ENCODE measurements at regions not wholly inside any gene's neighbourhood (a gene's known extent, or its start where the extent isn't known, plus 50 kb on each side); places are given as distances from the start of the nearest gene placed in this dataset.

DNA sequence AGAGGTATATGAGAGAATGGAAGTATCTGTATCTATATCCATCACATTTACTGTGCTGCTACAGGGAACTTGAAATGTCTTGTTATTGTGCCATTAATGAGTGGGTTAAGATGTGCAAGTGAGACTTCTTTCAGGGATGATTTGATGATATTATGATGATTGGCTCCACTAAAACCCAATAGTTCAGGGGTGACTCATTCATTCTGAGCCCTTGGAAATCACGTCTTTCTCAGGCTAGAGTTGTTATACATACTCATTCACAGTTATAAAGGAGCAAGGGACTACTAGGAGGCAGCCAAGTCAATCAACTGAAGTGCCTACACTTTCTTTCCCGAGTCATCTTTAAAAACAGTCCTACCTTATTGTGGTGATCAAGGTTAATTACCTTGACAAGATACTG lies 1109.8 kb upstream of the B3GALT2 start:
- no peak for ATAC-seq (ENCODE audit: poor library complexity)

GRCh38 chr1:194295685-194296084 lies 1109.3 kb upstream of the B3GALT2 start:
- ATAC-seq (ENCODE audit: poor library complexity), result peak; percentile 87
- no peak for DNase-seq
- intact Hi-C loops (cut with DNase I), result no loop called here

More for the DNA sequence above, 1109.8 kb upstream of the B3GALT2 start:
- intact Hi-C loops (cut with DNase I), result no loop called here
- no peak for DNase-seq

DNA sequence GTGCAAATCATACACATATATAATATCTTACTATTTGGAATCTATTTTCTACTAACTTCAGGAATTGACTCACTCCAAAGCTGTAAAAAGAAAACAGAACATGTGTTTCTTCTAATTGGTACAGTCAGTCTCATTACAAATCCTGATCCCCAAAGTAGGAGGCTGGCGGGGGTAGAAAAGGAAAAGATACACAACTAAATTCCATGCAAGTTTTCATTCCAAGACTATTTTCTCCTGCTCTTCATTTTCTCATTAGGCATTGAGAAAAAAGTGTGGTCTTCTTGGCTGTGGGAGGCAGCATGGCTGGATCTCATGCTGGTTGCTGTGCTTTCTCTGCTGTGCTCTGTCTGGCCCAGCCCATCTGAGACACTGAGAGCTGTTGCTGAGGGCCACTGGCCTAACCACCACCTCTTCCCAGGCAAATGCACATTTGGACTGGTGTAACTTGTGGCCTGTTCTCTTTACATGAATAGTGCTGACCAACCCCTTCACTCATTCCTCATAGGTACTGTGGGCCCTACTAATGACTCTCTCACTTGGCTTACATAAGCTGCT lies 1107.5 kb upstream of the B3GALT2 start:
- intact Hi-C loops (cut with DNase I), result no loop called here
- DNase-seq, result no peak
- ATAC-seq (ENCODE audit: poor library complexity), result no peak

DNA sequence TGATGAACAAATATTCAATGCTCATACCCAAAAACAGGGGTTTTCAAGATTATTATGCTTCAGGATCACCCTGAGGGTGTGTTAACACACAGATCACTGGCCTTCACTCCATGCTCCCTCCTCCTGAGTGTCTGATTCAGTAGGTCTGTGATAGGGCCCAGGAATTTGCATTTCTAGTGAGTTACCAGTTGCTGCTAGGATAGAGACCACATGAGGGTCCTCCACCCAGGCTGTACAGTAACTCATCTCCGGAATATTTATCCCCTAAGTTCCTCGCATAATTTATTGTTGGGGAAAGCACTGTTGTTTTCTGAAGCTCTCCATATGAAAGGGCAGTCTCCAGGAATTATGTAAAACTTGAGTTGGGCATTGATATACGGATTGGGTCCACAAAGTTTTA lies 1106.6 kb upstream of the B3GALT2 start:
- intact Hi-C loops (cut with DNase I), result no loop called here
- ATAC-seq (ENCODE audit: poor library complexity), result no peak
- no peak for DNase-seq

DNA sequence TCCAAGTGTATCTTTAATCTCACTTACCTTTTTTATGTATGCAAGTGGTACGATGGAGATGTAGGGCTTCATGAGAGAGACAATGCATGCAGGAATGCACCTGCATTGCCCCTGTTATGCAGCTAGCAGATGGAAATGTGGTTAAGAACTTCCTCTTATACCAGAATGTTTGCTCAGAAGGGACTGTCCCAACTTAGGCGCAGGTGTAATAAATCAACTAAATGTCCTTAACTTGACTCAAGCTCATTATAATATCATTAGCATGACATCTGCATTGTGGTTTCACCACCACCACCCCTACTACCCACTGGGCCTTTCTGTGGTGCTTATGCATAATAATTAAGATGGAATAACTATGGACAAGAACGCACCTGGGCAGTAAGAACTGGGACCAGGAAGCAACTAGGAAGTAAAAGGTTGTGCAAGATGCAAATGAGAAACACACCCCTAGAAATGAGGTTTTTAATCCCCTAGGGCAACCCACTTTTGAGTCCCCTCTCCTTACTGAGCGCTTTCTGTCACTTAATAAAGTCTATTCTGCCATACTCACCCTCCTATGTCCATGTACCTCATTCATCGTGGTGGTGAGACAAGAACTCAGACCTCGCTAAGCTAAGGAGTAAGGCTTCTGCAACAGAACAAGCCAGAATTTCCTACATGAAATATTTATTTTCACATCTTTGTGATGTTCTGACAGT lies 1103.3 kb upstream of the B3GALT2 start:
- DNase-seq, result no peak
- intact Hi-C loops (cut with DNase I), result no loop called here
- no peak for ATAC-seq (ENCODE audit: poor library complexity)

GRCh38 chr1:194288238-194288637 lies 1101.8 kb upstream of the B3GALT2 start:
- no peak for DNase-seq
- no peak for ATAC-seq (ENCODE audit: poor library complexity)
- intact Hi-C loops (cut with DNase I), result no loop called here

DNA sequence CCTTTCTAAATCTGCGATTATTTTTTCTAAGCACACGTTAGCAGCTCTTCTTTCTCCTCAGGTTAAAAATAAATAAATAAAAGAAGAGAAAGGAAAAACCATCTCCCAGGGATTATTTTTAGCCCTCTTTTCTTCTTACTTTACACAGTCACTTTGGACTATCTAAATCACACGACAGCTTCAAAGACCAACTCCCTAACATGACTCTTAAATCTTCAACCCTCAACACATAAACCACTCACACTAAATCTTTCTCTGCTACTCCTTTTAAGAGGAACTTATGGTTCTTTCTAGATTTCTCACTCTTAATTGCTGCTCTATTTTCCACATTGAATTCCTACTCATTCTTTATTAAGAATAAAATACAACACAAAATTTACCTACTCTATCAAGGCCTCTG lies 1095.0 kb upstream of the B3GALT2 start:
- intact Hi-C loops (cut with DNase I), result no loop called here
- no peak for DNase-seq
- ATAC-seq (ENCODE audit: poor library complexity), result no peak

DNA sequence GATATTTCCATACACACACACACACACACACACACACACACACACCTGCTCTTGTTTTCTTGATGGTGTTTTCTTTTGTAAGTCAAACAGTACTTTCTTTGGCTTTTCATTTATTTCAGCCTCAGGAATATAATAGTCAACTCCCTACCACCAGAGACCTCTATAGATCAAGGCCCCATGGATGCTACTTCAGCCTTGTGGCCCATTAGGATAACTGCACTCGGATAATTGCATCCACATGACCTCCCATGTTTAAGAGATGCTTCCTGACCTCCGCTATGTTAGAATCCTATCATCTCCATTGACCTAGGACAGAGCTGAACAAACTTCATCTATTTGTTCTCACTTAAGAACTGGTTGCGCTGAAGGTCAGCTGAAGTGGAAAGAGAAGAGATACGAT lies 1094.0 kb upstream of the B3GALT2 start:
- intact Hi-C loops (cut with DNase I), result no loop called here
- no peak for ATAC-seq (ENCODE audit: poor library complexity)
- no peak for DNase-seq

GRCh38 chr1:194279975-194280374 lies 1093.6 kb upstream of the B3GALT2 start:
- no peak for ATAC-seq (ENCODE audit: poor library complexity)
- no peak for DNase-seq
- intact Hi-C loops (cut with DNase I), result no loop called here

DNA sequence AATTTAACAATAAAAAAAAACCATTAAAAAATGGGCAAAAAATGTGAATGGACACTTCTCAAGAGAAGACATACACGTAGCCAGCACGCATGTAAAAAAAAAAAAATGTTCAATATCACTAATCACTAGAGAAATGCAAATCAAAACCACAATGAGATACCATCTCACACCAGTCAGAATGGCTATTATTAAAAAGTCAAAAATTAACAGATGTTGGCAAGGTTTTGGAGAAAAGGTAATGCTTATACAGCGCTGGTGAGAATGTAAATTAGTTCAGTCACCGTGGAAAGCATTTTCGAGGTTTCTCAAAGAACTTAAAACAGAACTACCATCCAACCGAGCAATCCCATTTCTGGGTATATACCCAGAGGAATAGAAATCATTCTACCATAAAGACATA lies 1091.5 kb upstream of the B3GALT2 start:
- DNase-seq (no peak), ATAC-seq (ENCODE audit: poor library complexity) (no peak)
- intact Hi-C loops (cut with DNase I), result no loop called here

DNA sequence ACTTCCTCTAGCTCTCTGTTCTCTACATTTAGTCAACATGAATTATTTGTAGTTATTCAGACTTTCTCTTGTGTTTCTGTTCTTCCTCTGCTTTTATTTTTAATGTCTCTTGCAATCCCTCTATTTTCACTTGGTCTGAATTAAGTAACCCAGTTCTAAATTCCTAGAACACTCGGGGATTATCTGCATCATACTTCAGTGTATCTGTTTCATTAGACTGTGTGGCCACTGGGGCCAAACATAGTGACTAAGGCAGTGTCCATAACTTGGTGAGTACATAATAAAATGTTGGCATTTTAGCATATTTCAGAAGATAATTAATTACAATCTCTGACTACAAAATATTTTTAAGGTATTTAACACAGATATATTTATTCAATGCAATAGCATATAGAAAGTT lies 1087.2 kb upstream of the B3GALT2 start:
- DNase-seq (no peak), ATAC-seq (ENCODE audit: poor library complexity) (no peak)
- intact Hi-C loops (cut with DNase I), result no loop called here

DNA sequence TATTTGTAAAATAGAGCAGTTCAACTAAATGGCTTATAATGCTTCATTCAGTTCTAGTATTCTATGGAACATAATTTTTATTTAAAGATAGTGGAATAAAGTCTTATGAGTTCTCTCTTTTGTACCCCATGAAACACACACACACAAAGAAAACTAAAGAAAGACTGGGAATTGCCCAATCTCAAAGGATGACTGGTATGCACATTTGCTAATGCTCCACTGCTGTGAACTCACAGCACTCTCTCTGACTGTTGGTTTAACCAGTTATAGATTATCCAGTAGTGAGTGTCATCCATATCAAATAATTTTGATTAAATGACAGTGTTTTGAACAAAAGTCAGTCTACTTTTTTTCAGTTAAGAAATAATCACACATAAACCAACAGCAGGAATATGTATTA lies 1082.4 kb upstream of the B3GALT2 start:
- DNase-seq (no peak), ATAC-seq (ENCODE audit: poor library complexity) (no peak)
- intact Hi-C loops (cut with DNase I), result no loop called here

DNA sequence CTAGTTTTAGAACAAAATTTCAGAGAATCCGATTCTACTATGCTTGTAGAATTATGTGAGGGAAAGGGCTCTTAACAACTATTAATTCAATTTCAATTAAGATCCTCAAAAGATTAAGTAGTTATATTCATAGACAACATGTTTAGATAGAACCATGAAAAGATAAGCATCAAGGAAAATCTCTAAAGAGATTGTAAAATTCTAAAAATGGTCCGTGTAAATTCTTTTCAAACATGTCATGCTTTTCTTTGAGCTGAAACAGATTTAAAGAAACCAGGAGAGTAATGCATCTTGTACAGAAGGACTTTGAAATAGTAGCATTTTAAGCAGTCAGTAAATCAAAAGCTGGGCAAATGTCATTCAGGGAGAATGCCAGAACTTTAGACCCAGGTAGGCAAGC lies 1080.6 kb upstream of the B3GALT2 start:
- intact Hi-C loops (cut with DNase I), result no loop called here

GRCh38 chr1:194256010-194256409 lies 1069.6 kb upstream of the B3GALT2 start:
- no peak for ATAC-seq (ENCODE audit: poor library complexity)
- intact Hi-C loops (cut with DNase I), result no loop called here
- no peak for DNase-seq

More for the DNA sequence above, 1080.6 kb upstream of the B3GALT2 start:
- no peak for DNase-seq
- ATAC-seq (ENCODE audit: poor library complexity), result no peak

- no peak for DNase-seq
- intact Hi-C loops (cut with DNase I), result no loop called here
- no peak for ATAC-seq (ENCODE audit: poor library complexity)
Measured at GRCh38 chr1:194252199-194252598, 1065.8 kb upstream of the B3GALT2 start.

GRCh38 chr1:194241215-194241614 lies 1054.8 kb upstream of the B3GALT2 start:
- DNase-seq, result no peak

DNA sequence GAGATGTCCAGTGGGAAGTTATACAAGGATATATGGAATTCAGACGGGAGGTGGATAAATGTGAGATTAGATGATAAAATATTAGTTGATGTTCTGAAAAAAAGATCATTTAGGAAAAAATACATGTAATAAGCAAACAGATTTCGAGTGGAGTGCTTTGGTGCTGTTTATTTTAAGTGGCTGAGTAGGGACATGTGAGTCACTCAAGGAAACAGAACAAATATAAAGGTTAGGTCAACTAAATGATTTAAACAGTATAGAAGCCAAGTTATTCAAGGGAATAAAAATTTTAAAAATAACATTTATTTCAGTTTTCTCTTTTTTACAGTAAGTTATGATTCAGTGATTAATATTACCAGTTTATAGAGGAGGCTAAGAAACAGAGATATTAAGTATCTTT lies 1046.7 kb upstream of the B3GALT2 start:
- DNase-seq, result no peak
- intact Hi-C loops (cut with DNase I), result no loop called here
- ATAC-seq (ENCODE audit: poor library complexity), result no peak

More at GRCh38 chr1:194241215-194241614, 1054.8 kb upstream of the B3GALT2 start:
- no peak for ATAC-seq (ENCODE audit: poor library complexity)
- intact Hi-C loops (cut with DNase I), result no loop called here

DNA sequence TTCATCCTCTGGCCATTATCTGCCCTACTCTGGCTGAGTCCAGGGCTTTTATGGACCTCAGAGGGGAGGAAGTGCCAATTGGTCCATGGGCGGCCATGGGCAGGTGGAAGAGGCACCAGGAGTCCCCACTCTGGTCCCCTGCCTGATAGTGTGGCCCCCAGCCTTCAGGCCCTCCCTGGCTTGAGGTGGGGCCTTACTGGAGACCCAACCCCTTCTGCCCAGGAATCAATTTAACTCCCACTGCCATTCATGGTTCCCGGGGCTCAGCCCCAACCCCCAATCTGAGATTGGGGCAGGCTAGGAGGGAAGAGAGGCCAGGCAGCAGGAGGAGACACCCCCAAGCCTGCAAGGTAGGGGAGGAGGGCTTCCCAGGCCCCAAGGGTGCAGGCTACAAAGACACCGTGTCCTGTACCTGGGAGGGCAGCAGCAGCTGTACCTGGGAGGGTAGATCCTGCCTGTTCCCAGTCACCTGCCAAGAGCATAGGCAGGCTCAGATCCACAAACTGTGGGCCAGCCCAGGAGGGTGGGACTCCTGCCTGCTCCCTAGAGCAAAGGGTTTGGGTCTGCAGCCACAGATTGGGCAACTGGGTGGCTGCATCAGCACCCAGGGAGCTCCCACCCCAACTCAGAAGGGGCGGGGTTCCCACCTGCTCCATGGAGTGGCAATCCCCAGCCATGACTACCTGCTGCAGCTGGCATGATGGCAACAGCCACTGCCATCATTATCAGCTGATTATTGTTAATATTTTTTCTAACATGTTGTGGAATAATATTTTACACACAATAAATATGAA lies 1044.1 kb upstream of the B3GALT2 start:
- DNase-seq, result no peak
- no peak for ATAC-seq (ENCODE audit: poor library complexity)

GRCh38 chr1:194228427-194228826 lies 1042.0 kb upstream of the B3GALT2 start:
- intact Hi-C loops (cut with DNase I), result no loop called here
- DNase-seq (no peak), ATAC-seq (ENCODE audit: poor library complexity) (no peak)

More for the DNA sequence above, 1044.1 kb upstream of the B3GALT2 start:
- intact Hi-C loops (cut with DNase I), result no loop called here

- DNase-seq (no peak), ATAC-seq (ENCODE audit: poor library complexity) (no peak)
- intact Hi-C loops (cut with DNase I), result no loop called here
Measured at GRCh38 chr1:194227161-194227560, 1040.7 kb upstream of the B3GALT2 start.

Measured in Right ventricle myocardium superior (tissue), 1 donor.